Mammary epithelial cell (primary cell): ENCODE measurements at regions not wholly inside any gene's neighbourhood (a gene's known extent, or its start where the extent isn't known, plus 50 kb on each side); places are given as distances from the start of the nearest gene placed in this dataset.

Experiments used
- EZH2 ChIP-seq: IDR thresholded peaks from 2 replicates; pipeline ENCODE4 v1.6.1; 2012; ENCODE audit warnings: low read length, inconsistent platforms, borderline replicate concordance
- TF ChIP-seq, protein P1 (sequence below), 2 donors: IDR thresholded peaks in 1 of 2; conservative IDR thresholded peaks in 1 of 2; 2 replicates each; pipeline ENCODE4 v1.5.1; 2011 to 2012; ENCODE audit warnings: inconsistent platforms in 2 of 2, low read length in 2 of 2, mild to moderate bottlenecking in 2 of 2, control low read depth in 1 of 2, low read depth in 1 of 2; ENCODE audit not compliant: insufficient read depth in 1 of 2; ENCODE audit errors: extremely low read depth in 1 of 2

GRCh38 chr1:189315035-189315901 is 1162.4 kb downstream of the BRINP3 start:
- no peak for TF ChIP-seq EZH2
- TF ChIP-seq, protein P1, sequence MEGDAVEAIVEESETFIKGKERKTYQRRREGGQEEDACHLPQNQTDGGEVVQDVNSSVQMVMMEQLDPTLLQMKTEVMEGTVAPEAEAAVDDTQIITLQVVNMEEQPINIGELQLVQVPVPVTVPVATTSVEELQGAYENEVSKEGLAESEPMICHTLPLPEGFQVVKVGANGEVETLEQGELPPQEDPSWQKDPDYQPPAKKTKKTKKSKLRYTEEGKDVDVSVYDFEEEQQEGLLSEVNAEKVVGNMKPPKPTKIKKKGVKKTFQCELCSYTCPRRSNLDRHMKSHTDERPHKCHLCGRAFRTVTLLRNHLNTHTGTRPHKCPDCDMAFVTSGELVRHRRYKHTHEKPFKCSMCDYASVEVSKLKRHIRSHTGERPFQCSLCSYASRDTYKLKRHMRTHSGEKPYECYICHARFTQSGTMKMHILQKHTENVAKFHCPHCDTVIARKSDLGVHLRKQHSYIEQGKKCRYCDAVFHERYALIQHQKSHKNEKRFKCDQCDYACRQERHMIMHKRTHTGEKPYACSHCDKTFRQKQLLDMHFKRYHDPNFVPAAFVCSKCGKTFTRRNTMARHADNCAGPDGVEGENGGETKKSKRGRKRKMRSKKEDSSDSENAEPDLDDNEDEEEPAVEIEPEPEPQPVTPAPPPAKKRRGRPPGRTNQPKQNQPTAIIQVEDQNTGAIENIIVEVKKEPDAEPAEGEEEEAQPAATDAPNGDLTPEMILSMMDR (conservative IDR thresholded peaks at IDR 0.05 in 1 of 2, IDR thresholded peaks at IDR 0.05 in 1 of 2; ENCODE audit: extremely low read depth in 1 of 2, insufficient read depth in 1 of 2, low read depth in 1 of 2, low read length in 2 of 2): no peak
